ENCODE measurements at regions not wholly inside any gene's neighbourhood (a gene's known extent, or its start where the extent isn't known, plus 50 kb on each side); places are given as distances from the start of the nearest gene placed in this dataset.
"Not testable (repeated sequence)": the region's sequence is repeated elsewhere in the genome, so short reads cannot be mapped to it uniquely, and the experiment has no call there.

DNA sequence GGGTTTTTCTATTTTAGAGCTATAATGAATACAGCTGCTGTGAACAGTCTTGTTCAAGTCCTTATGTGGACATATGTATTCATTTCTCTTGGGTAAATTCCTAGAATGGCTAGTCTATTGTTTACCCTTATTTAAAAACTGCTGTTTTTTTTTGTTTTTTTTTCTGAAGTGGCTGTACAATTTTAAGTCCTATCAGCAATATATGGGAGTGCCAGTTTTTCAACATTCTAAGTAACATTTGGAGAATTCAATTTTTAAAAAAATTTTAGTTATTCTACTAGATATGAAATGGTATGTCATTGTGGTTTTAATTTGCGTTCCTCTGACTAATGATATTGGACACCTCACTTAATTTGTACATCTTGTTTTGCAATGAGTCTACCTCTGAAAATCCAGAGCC, 349.7 kb downstream of the SATB2 start:
- Mint-ChIP-seq H3K27ac (no peak overlapping the region), H3K4me3 (no peak overlapping the region), H3K9me3 (peaks cover 2% of the 10 kb centered on the region), H3K27me3 (no peaks in the 10 kb centered on the region), H3K36me3 (no peaks in the 10 kb centered on the region), H3K4me1 (no peaks in the 10 kb centered on the region)
- DNase-seq, result no peak

DNA sequence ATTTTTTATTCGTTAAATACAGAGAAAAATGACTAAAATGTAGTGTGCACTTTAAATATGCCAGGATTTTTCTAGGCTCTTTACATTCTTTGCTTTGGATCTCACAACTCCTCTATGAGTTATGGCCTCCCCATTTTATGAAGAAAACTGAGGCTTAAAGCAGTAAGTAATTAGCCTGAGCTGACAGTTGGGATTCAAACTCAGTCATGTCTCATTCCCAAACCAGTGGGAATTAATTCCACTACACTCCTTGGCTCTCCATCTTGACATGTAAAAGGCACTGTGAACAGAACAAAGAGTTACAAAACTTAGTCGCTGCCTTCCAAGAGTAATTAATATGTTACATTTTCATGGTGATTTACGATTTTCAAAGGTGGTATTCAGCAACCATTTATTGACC, 351.9 kb downstream of the SATB2 start:
- Mint-ChIP-seq H3K27ac (no peak overlapping the region), H3K9me3 (peaks cover 3% of the 10 kb centered on the region), H3K4me1 (no peaks in the 10 kb centered on the region), H3K27me3 (no peaks in the 10 kb centered on the region), H3K36me3 (no peaks in the 10 kb centered on the region), H3K4me3 (no peak overlapping the region)
- no peak for DNase-seq

DNA sequence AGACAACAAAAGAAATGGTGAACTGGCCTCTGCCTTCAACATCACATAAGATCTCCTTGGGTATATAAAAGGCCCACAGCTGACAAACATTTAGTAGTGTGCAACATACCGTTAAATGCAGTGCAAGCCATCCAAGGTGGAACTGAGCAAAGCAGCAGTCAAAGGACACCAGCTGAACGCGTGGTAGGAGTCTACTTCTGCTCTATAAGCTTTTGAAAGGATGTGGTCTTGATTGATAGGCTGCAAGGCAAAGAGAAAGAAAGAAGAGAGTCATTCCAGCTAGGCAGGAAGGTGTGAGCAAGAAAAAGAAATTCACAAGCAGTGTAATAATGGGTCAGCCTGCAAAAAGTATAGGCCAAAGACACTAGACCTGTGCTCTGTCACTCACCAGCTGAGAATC, 356.3 kb downstream of the SATB2 start:
- H3K9me3 Mint-ChIP-seq, result peaks cover 3% of the 10 kb centered on the region
- no peaks in the 10 kb centered on the region for H3K36me3 Mint-ChIP-seq
- DNase-seq, result no peak
- no peaks in the 10 kb centered on the region for H3K4me1 Mint-ChIP-seq
- H3K27ac Mint-ChIP-seq, result no peak overlapping the region
- no peak overlapping the region for H3K4me3 Mint-ChIP-seq
- H3K27me3 Mint-ChIP-seq, result no peaks in the 10 kb centered on the region

DNA sequence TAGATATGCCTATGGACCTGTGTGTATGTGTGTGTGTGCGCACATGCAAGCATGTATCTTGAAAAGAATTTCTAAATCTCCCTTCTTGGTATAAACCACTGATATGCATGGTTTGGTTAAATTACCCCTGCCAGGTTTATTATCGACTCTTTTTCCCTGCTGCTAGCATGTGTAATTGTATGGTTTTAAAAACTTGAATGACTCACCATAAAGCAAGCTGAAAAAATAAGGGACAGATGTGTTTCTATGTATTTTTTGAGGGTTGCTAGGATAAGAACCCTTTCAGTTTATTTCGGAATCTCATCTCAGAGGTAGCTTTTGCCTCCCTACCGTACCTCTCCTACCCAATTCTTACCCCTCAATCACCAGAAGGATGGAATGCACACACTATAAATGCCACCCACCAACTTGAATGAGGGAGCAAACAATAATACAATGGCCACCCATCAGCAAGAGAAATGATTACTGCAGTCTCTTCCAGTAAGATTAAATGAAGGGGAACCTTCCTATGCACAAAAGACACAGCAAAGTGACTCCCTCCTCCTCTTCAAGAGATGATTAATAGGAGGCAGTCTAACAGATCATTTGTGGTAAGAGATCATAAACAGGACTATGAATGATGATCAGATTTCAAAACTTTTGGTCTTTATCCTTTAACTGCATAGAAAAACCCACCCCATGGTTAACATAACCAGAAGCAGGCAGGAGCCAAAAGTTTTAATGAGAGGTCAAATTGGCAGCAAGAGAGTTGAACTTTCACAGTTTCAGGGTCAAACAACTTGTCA, 357.2 kb downstream of the SATB2 start:
- Mint-ChIP-seq H3K36me3 (no peaks in the 10 kb centered on the region), H3K27ac (no peak overlapping the region), H3K9me3 (peaks cover 3% of the 10 kb centered on the region), H3K4me3 (no peak overlapping the region), H3K27me3 (no peaks in the 10 kb centered on the region), H3K4me1 (no peaks in the 10 kb centered on the region)
- DNase-seq, result no peak

DNA sequence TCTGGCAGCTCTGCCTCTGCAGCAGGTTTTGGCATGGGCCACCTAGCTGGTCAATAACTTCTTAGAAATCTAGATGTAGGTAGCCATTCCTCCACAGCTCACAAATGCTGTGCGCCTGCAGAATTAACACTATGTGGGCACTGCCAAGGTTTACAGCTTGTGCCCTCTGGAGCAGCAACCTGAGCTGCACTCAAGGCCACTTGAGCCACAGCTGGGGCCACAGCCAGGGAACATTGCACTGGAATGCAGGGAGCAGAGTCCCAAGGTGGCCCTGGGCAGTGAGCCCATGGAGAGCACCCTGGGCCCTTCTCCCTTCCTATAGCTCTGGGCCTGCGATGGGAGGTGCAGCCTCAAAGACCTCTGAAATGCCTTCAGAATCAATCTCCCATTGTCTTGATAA, 365.3 kb downstream of the SATB2 start:
- H3K9me3 Mint-ChIP-seq, result no peaks in the 10 kb centered on the region
- no peaks in the 10 kb centered on the region for H3K27me3 Mint-ChIP-seq
- DNase-seq, result no peak
- no peak overlapping the region for H3K27ac Mint-ChIP-seq
- H3K4me3 Mint-ChIP-seq, result no peak overlapping the region
- H3K36me3 Mint-ChIP-seq, result no peaks in the 10 kb centered on the region
- H3K4me1 Mint-ChIP-seq, result no peaks in the 10 kb centered on the region

DNA sequence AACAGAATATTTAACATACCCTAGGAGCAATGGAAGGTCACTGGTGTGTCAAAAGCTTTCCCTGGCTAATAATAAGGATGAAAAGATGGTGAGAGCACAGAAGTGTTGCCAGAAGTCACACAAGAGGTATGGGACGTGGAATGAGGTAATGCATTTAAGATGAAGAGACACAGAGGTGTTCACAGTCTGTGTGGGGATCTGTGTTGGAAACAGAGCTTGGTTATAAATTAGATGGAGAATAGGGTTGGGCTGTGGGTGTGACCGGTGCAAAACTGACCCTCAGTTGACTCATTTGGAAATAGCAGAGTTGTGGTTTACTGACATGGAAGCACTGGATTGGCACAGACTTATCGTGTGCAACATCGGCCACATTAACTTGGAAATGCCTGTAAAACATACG, 372.5 kb downstream of the SATB2 start:
- Mint-ChIP-seq H3K4me3 (no peak overlapping the region), H3K27ac (no peak overlapping the region), H3K36me3 (no peaks in the 10 kb centered on the region), H3K4me1 (no peaks in the 10 kb centered on the region), H3K9me3 (peaks cover 2% of the 10 kb centered on the region), H3K27me3 (no peaks in the 10 kb centered on the region)
- no peak for DNase-seq

DNA sequence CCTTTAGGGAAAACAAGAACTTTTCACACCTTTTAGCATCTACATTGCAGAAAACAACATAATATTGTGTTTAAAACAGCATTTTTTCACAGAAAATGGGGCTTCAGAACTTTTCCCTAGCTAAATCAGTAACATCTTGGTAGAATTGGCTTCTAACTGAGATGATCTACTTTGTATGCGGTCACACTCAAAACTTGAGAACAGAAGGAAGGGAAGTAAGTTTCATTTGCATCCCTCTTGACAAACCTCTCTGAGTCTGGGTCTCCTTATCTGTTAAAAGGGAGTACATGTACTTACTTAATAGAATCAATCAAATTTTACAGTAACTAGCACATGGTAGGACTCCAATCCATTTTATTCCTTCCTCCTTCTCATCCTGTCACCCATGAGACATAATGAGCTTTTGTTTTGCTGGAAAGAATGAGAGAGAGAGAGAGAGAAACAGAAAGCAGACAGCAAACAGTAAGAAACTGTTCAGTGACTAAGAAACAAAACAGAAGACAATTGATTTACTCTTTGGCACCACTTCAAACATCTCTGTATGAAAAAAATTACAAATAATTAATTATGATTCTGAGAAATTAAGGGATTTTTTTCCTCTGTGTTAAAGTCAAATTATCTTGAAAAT, 387.3 kb downstream of the SATB2 start:
- H3K36me3 Mint-ChIP-seq, result no peaks in the 10 kb centered on the region
- H3K9me3 Mint-ChIP-seq, result peaks cover 3% of the 10 kb centered on the region
- H3K4me1 Mint-ChIP-seq, result no peaks in the 10 kb centered on the region
- no peaks in the 10 kb centered on the region for H3K27me3 Mint-ChIP-seq
- no peak for DNase-seq
- no peak overlapping the region for H3K27ac Mint-ChIP-seq
- no peak overlapping the region for H3K4me3 Mint-ChIP-seq

DNA sequence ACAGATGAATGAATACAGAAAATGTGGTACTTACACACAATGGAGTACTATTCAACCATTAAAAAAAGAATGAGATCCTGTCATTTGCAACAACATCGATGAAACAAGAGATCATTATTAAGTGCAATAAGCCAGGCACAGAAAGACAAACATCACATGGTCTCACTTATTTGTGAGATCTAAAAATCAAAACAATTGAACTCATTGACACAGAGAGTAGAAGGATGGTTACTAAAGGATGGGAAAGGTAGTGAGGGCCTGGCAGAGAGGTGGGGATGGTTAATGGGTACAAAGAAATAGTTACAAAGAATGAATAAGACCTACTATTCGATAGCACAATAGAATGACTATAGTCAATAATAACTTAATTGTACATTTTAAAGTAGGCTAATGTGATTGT, 393.5 kb downstream of the SATB2 start:
- Mint-ChIP-seq H3K36me3 (no peaks in the 10 kb centered on the region), H3K27me3 (no peaks in the 10 kb centered on the region), H3K4me3 (no peak overlapping the region), H3K4me1 (no peaks in the 10 kb centered on the region), H3K9me3 (peaks cover 17% of the 10 kb centered on the region), H3K27ac (no peak overlapping the region)
- no peak for DNase-seq

DNA sequence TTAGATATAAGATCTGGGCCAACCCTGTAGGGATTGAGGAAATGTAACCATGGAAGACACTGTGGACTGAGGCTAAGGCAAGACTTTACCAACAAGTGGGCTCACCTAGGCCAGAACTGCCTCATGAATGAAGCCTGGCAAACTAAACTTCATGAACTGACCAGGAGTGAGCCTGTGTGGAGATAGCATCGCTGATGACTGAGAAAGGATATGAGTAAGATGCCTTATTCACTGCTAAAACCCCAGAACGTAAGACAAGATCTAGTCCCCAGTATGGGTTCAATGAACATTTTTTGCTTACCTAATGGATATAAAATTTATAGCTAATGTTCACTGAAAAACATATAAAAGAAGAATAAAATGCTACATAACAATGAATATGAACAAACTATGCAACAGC, 399.8 kb downstream of the SATB2 start:
- DNase-seq, result no peak
- Mint-ChIP-seq H3K4me3 (no peak overlapping the region), H3K9me3 (peaks cover 11% of the 10 kb centered on the region), H3K27ac (no peak overlapping the region), H3K27me3 (no peaks in the 10 kb centered on the region), H3K36me3 (no peaks in the 10 kb centered on the region), H3K4me1 (no peaks in the 10 kb centered on the region)

DNA sequence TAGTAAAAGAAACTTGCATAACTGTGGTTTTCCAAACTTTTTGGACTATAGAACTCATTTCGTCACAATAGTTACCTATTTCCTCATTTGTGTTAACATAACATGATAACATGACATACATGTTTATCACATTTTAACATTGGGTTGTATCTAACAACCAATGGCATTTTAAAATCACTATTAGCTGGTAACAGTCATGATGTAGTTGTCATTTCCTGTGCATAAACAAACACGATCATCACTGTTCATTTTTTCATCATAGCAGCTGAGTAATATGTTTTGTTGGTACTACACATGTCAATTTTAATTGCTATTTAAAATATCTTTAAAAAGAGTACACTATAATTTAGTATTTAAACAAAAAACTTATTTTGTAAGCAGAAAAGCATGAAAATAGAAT, 402.4 kb downstream of the SATB2 start:
- no peak overlapping the region for H3K4me3 Mint-ChIP-seq
- no peak overlapping the region for H3K27ac Mint-ChIP-seq
- H3K27me3 Mint-ChIP-seq, result no peaks in the 10 kb centered on the region
- H3K36me3 Mint-ChIP-seq, result no peaks in the 10 kb centered on the region
- DNase-seq, result no peak
- no peaks in the 10 kb centered on the region for H3K4me1 Mint-ChIP-seq
- H3K9me3 Mint-ChIP-seq, result peaks cover 2% of the 10 kb centered on the region

DNA sequence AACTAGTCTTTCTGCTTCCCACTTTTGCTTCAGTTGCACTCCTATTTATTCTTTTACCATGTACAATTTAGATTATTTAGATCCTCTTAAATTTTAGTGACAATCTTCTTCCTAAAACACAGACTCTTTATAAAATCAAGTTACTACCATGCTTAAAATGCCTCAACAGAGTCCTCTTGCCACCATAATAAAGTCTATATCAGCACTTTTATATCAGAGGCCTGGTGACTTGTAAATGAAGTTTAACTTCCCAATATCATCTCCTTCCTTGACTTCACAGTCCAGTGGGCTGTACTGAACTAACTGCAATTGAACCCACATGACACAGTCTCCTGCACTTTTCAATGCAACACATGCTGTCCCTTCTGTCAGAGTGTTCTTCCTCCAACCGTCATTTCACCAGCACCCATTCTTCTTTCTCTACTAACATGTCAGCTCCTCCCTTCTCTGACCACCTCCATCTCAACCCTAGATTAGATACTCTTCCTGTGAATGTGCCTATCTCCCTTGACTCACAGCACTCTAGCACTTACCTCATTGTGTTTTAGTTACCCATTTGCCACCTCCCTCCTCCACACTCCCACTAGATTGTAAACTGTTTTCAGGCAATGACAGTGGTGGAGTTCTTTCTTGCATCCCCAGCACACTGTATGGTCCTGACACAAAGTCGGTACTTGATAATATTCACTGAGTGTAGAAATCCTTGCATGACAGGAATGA, 414.9 kb downstream of the SATB2 start:
- Mint-ChIP-seq H3K27ac (no peak overlapping the region), H3K27me3 (no peaks in the 10 kb centered on the region), H3K9me3 (peaks cover 2% of the 10 kb centered on the region)

DNA sequence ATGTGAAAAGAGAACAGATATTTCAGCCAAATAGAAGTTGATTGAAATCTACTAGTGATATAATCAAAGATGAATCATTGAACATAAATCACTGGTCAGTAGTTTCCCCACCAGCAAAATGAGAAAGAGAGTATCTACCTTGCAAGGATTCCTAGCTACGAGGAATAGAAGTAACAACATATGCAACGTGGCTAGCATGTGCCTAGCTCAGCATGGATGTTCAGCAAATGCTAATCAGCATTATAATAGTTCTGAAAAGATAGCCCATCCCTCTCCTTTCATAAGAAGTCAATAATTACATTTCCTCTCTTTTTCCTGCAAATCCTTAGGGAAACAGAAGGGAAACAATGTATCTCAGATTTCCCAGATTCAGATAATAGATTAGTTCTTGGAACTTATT, 417.2 kb downstream of the SATB2 start:
- Mint-ChIP-seq H3K4me3 (no peak overlapping the region), H3K4me1 (no peaks in the 10 kb centered on the region), H3K27me3 (no peaks in the 10 kb centered on the region), H3K9me3 (peaks cover 2% of the 10 kb centered on the region), H3K27ac (no peak overlapping the region), H3K36me3 (no peaks in the 10 kb centered on the region)
- no peak for DNase-seq

More for the DNA sequence above, 414.9 kb downstream of the SATB2 start:
- Mint-ChIP-seq H3K4me1 (no peaks in the 10 kb centered on the region), H3K4me3 (no peak overlapping the region), H3K36me3 (no peaks in the 10 kb centered on the region)
- DNase-seq, result no peak

DNA sequence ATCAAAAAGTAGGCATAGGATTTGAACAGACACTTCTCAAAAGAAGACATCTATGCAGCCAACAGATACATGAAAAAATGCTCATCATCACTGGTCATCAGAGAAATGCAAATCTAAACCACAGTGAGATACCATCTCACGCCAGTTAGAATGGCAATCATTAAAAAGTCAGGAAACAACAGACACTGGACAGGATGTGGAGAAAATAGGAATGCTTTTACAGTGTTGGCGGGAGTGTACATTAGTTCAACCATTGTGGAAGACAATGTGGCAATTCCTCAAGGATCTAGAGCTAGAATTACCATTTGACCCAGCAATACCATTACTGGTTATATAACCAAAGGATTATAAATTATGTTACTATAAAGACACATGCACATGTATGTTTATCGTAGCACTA, 424.0 kb downstream of the SATB2 start:
- not testable (repeated sequence) for H3K27ac Mint-ChIP-seq, H3K4me1 Mint-ChIP-seq, H3K36me3 Mint-ChIP-seq, H3K9me3 Mint-ChIP-seq, H3K27me3 Mint-ChIP-seq, DNase-seq, H3K4me3 Mint-ChIP-seq

DNA sequence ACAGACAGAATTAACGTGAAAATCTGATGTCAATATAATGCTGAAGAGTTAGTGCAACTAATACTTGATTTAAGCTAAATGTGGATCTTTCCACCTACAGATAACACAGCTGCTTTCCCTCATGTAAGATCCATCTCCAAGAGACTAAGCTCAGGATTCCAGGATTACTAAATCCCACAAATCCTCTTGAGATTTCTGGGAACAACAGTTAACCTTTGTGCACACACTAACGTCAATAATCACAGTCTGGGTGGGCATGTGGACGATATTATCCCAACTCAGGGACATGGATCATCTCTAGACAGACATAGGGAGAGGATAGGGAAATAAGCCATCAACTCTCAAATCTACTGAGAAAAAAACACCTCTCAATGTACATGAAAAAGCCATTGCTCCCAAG, 432.6 kb downstream of the SATB2 start:
- no peak overlapping the region for H3K27ac Mint-ChIP-seq
- DNase-seq, result no peak
- H3K9me3 Mint-ChIP-seq, result no peaks in the 10 kb centered on the region
- H3K27me3 Mint-ChIP-seq, result no peaks in the 10 kb centered on the region
- no peak overlapping the region for H3K4me3 Mint-ChIP-seq
- H3K4me1 Mint-ChIP-seq, result no peaks in the 10 kb centered on the region
- no peaks in the 10 kb centered on the region for H3K36me3 Mint-ChIP-seq

DNA sequence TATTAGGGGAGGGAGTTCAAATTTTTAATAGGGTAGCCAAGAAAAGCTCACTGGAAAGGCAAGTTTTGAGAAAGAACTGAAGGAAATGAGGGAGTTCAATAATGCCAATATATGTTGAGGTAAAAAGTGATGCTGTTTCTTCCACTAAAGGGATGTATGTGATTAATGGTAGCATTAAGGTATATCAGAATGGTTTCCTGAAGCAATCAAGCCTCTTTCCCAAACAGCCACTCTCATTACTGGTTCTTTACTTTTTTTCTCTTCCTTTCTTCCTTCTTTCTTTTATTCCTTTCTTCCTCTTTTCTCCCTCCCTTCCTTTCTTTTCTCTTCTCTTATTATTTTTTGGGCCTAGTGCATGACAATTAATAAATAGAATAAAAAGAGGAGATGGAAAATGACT, 433.5 kb downstream of the SATB2 start:
- H3K4me3 Mint-ChIP-seq, result no peak overlapping the region
- no peaks in the 10 kb centered on the region for H3K4me1 Mint-ChIP-seq
- no peaks in the 10 kb centered on the region for H3K27me3 Mint-ChIP-seq
- DNase-seq, result no peak
- H3K9me3 Mint-ChIP-seq, result no peaks in the 10 kb centered on the region
- no peak overlapping the region for H3K27ac Mint-ChIP-seq
- no peaks in the 10 kb centered on the region for H3K36me3 Mint-ChIP-seq
